Mammary epithelial cell (primary cell): ENCODE measurements at regions not wholly inside any gene's neighbourhood (a gene's known extent, or its start where the extent isn't known, plus 50 kb on each side); places are given as distances from the start of the nearest gene placed in this dataset.

Source experiments
- EZH2 ChIP-seq: IDR thresholded peaks from 2 replicates; pipeline ENCODE4 v1.6.1; 2012; ENCODE audit warnings: low read length, inconsistent platforms, borderline replicate concordance
- TF ChIP-seq, protein P1 (sequence below), 2 donors: IDR thresholded peaks in 1 of 2; conservative IDR thresholded peaks in 1 of 2; 2 replicates each; pipeline ENCODE4 v1.5.1; 2011 to 2012; ENCODE audit warnings: inconsistent platforms in 2 of 2, low read length in 2 of 2, mild to moderate bottlenecking in 2 of 2, control low read depth in 1 of 2, low read depth in 1 of 2; ENCODE audit not compliant: insufficient read depth in 1 of 2; ENCODE audit errors: extremely low read depth in 1 of 2

- TF ChIP-seq, protein P1, sequence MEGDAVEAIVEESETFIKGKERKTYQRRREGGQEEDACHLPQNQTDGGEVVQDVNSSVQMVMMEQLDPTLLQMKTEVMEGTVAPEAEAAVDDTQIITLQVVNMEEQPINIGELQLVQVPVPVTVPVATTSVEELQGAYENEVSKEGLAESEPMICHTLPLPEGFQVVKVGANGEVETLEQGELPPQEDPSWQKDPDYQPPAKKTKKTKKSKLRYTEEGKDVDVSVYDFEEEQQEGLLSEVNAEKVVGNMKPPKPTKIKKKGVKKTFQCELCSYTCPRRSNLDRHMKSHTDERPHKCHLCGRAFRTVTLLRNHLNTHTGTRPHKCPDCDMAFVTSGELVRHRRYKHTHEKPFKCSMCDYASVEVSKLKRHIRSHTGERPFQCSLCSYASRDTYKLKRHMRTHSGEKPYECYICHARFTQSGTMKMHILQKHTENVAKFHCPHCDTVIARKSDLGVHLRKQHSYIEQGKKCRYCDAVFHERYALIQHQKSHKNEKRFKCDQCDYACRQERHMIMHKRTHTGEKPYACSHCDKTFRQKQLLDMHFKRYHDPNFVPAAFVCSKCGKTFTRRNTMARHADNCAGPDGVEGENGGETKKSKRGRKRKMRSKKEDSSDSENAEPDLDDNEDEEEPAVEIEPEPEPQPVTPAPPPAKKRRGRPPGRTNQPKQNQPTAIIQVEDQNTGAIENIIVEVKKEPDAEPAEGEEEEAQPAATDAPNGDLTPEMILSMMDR (conservative IDR thresholded peaks at IDR 0.05 in 1 of 2, IDR thresholded peaks at IDR 0.05 in 1 of 2; ENCODE audit: extremely low read depth in 1 of 2, insufficient read depth in 1 of 2, low read depth in 1 of 2, low read length in 2 of 2), result no peak
- no peak for TF ChIP-seq EZH2
These were observed 822.1 kb downstream of the GALR1 start for GRCh38 chr18:78071776-78072175.
